ELR (cell line): ENCODE measurements at regions not wholly inside any gene's neighbourhood (a gene's known extent, or its start where the extent isn't known, plus 50 kb on each side); places are given as distances from the start of the nearest gene placed in this dataset.
A peak's percentile ranks its signal among the peaks of the same experiment; 100 is the strongest.
"Not testable (repeated sequence)": the region's sequence is repeated elsewhere in the genome, so short reads cannot be mapped to it uniquely, and the experiment has no call there.

Experiments used
- DNase-seq: peaks from one replicate; pipeline ENCODE4 v3.0.0-alpha.2; 2015; ENCODE audit warnings: low read depth

DNA sequence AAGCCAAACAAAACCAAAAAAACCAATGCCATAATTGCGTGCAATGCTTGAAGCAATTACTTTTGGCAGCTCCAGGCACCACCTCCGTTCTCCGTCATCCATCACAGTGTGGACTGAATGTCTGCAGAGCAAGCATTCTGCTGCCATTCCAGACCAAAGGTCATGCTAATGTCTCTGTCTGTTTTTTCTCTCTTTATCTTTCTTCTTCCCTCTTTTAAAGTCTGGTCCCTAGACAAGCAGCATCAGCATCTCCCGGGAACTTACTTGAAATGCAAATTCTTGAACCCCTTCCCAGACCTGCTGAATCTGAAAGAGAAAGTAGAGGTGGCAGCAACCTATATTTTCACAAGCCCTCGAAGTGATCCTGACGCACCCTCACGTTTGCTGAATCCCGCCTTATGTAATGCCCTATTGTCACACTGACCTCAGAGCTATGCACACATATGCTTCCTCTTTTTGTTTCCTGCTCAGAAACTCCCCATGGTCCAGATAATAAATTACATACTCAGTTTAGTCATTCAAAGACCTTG lies 297.3 kb upstream of the PROK2 start:
- DNase-seq: no peak

GRCh38 chr3:72081471-72082185 lies 296.7 kb upstream of the PROK2 start:
- DNase-seq: no peak

DNA sequence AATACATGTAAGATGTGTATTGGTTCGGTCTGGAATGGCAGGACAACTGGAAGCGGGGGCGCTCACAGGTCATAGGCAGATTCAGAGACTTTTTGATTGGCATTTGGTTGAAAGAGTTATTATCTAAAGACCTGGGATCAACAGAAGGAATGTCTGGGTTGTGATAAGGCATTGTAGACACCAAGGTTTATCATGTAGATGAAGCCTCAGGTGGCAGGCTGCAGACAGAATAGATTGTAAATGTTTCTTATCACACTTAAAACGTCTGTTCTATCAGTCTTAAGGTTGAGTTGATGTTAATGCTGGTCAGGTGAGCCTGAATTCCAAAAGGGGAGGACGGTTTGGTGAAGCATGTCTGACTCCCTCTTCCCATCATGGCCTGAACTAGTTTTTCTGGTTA lies 295.9 kb upstream of the PROK2 start:
- no peak for DNase-seq

GRCh38 chr3:72080095-72080494 lies 295.1 kb upstream of the PROK2 start:
- no peak for DNase-seq

- no peak for DNase-seq
These were observed 294.5 kb upstream of the PROK2 start for GRCh38 chr3:72079369-72079872.

DNA sequence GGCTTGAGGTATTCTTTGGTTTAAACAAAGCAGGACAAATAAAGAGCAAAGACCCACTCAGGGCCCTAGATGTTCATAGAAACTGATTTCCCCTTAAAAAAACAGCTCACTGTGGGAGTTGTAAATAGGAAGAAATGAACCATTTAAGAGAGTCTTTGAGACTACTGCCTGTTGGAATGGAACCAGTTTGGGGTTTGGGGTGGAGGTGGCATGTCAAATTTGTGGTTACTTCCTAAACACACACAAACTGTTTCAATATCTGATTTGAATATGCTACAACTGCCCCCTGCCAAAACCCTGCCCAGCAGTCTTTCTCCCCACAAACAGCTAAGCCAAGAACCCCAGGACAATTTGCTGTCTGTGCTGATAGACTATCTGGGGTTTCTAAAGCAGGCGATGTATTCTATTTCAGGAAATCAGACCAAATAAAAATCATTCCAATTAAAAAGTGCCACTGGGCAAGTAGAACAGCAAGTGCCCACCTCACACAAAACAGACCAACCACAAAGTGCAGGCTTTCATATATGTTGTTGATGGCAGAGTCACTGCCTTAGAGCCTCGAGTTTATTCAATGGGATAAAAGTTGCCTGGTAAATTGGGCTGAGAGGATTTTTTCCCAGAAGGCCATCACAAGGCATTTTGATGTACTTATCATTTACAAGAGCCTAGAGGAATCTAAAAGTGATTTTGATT lies 293.9 kb upstream of the PROK2 start:
- DNase-seq: no peak

- no peak for DNase-seq
These were observed 292.7 kb upstream of the PROK2 start for GRCh38 chr3:72077473-72078259.

DNA sequence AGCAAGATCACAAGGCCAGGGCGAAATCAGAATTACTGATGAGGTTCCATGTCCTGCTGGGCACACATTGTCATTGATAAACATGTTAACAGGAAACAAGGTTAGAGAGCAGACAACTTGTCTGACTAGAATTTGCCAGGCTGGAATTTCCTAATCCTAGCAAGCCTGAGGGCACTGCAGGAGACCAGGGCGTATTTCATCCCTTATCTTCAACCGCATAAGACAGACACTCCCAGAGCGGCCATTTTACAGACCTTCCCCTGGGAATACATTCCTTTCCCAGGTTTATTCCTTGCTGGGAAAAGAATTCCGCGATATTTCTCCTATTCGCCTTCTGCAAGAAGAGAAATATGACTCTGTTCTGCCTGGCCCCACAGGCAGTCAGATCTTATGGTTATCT lies 290.9 kb upstream of the PROK2 start:
- not testable (repeated sequence) for DNase-seq

GRCh38 chr3:72071624-72072023 lies 286.7 kb upstream of the PROK2 start:
- no peak for DNase-seq

DNA sequence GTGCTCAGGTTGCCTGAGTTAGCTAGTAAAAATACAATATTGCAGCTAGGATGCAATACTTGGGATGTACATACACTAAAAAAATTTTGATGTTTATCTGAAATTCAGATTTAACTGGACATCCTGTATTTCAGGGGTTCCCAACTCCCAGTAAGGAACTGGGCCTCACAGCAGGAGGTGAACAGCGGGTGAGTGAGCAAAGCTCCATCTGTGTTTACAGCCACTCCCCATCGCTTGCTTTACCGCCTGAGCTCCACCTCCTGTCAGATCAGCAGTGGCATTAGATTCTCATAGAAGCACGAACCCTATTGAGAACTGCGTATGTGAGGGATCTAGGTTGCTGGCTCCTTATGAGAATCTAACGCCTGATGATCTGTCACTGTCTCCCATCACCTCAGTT lies 285.1 kb upstream of the PROK2 start:
- DNase-seq: no peak

- no peak for DNase-seq
These were observed 284.6 kb upstream of the PROK2 start for GRCh38 chr3:72069543-72069942.

DNA sequence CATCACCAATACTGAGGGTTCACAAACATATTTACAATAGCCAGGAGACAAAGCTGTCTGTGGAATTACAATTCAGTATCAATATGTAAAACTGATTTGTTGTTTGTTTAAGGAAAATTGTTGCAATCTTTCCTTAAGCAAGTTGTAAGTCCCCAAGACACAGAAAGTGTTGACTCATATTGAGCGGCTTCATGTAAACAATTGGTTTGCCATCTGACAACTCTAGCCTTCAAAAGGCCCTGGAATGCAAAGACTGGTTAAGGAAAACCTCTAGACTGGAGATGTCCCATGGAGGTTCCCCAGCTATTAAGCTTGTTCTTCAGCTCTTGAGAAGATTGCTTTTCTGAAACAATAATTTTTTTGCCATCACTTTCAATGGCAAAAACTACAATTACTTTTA lies 283.7 kb upstream of the PROK2 start:
- DNase-seq: peak; percentile 23

GRCh38 chr3:72067721-72068120 lies 282.8 kb upstream of the PROK2 start:
- no peak for DNase-seq

DNA sequence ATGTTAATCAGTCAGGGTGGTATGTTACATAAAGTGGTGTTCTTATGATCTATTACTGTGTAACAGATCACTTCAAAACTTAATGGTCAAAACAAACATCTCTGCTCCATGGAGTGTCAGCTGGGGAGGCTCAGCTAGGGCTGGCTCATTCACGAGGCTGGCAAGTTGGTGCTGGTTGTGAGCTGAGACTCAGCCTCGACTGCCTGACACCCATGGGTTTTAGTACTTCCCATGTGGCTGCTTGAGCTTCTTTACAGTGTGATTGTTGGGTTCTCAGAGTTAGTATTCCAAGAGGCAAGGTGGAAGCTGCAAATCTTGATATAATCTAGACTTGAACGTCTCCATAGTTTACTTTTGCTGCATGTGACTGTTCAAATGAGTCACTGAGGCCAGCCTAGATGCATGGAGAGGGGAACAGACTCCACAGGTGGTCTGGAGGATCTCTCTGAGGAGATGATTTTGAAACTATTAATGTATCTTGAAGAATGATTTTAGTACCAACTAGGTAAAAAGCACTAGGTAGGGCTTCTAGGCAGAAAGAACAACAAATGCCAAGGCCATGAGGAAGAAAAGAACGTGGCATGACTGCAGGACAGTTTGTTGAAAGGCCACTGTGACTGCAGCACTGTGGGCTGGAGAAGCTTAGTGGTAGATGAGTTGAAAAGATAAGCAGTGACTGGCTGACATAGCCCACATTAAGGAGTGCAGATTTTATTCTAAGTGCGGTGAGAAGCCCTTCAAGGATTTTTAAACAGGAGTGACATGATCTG lies 281.1 kb upstream of the PROK2 start:
- no peak for DNase-seq

DNA sequence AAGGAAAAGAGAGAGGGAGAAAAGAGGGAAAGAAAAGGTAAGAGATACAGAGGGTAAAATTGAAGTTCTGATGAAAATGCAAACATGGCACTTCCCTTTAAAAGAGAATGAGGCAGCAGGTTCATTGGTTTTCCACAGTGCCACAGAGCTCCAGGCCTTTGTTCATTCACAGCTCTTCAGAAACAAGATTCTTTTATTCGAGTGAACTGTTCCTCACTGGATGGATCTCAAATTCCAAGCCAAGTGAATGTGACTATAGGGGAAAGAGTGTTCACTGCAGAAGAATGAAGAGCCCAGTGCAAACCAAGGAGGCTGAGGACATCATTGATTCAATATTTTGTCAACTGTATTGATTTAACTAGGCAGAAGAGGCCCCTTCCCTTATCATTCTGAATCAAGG lies 280.3 kb upstream of the PROK2 start:
- no peak for DNase-seq

GRCh38 chr3:72064727-72065126 lies 279.8 kb upstream of the PROK2 start:
- not testable (repeated sequence) for DNase-seq

DNA sequence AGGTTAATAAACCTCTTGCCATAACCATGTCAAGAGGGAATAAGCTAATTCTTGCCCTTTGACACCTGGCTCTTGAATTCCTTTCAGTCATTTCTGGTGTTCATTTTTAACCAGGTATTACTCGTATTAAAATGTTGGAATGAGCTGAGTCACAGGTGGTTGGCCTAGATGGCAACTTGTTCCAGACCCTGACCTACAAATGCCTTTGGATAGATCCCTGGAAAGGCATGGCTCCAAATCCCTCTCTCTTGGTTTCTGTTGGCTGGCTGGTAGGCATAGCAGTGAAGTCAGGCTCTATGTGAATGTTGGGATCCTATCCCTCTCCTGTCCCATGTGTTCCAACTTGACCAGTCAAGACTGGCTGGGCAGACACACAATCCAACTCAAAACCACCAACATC lies 277.1 kb upstream of the PROK2 start:
- no peak for DNase-seq

DNA sequence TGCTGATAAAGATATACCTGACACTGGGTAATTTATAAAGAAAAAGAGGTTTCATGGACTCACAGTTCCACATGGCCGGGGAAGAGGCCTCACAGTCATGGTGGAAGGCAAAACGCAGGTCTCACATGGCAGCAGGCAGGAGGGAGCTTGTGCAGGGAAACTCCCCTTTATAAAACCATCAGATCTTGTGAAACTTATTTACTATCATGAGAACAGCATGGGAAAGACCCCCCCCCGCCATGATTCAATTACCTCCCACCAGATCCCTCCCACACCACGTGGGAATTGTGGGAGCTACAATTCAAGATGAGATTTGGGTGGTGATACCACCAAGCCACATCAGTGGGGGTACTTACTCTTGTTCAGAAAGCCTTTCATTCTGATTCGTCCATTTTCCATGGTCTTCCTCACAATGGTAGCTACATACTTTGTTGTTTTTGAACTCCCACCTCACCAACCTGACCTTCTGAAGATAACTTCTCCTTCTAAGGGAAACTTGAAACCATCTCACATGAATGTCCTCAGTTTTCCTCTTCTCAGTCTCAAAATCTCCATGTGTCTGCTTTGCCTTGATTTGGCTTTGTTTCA lies 275.6 kb upstream of the PROK2 start:
- DNase-seq: no peak

GRCh38 chr3:72058493-72059081 lies 273.6 kb upstream of the PROK2 start:
- no peak for DNase-seq

DNA sequence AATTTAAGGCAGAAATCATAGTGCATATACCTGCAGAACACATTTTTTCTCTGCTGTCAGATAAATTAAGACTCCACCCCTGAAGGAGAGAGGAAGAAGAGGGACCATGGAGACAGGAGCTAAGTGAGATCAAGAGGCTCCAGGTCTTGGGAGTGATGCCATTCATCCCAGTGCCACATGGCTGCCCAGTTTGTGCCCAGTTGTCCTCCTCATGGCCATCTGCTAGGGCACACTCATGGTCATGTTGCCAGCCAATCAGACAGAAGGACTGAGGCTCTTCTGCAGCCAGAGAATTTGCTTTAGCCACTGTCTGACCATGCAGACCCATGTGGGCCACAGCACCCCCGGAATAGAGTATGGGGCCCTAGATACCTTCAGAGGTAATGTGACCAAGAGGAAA lies 270.5 kb upstream of the PROK2 start:
- DNase-seq: no peak

DNA sequence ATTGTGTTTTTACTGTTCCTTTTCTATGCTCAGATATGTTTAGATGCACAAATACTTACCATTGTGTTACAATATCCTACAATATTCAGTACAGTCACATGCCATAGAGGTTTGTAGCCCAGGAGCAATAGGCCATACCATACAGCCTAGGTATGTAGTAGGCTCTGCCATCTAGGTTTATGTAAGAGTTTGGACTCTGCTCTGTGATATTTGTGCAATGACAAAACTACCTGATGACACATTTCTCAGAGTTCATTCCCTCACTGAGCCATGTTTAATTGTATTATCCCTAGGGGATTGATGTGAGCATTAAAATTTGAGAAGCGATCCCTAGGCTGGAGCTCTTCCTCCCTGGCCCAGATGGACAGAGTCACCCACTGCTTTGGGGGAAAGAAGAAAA lies 270.0 kb upstream of the PROK2 start:
- no peak for DNase-seq
